Endodermal cell (in vitro differentiated cells): ENCODE measurements at regions not wholly inside any gene's neighbourhood (a gene's known extent, or its start where the extent isn't known, plus 50 kb on each side); places are given as distances from the start of the nearest gene placed in this dataset.

Experiments used
- DNase-seq: peaks from one replicate; pipeline ENCODE4 v3.0.0-alpha.2; 2017
- H3K27ac ChIP-seq: 2 replicates; pipeline ENCODE4 v1.5.1; 2013; ENCODE audit warnings: mild to moderate bottlenecking, low read depth, low read length, moderate library complexity
- H3K27me3 ChIP-seq: 2 replicates; pipeline ENCODE4 v1.6.1; 2013; ENCODE audit warnings: mild to moderate bottlenecking, low read length, moderate library complexity; ENCODE audit not compliant: insufficient read depth, control insufficient read depth, poor library complexity, severe bottlenecking
- H3K36me3 ChIP-seq: 2 replicates; pipeline ENCODE4 v1.7.0; 2013; ENCODE audit warnings: mild to moderate bottlenecking, low read length, moderate library complexity; ENCODE audit not compliant: control insufficient read depth, insufficient read depth
- H3K4me1 ChIP-seq: one replicate; pipeline ENCODE4 v1.7.0; 2013; ENCODE audit warnings: low read length; ENCODE audit not compliant: control insufficient read depth, insufficient read depth
- H3K4me3 ChIP-seq: 2 replicates; pipeline ENCODE4 v1.5.1; 2013; ENCODE audit warnings: mild to moderate bottlenecking, low read length, moderate library complexity
- H3K9ac ChIP-seq: 2 replicates; pipeline ENCODE4 v1.6.1; 2013; ENCODE audit warnings: mild to moderate bottlenecking, low read length, moderate library complexity; ENCODE audit not compliant: poor library complexity, severe bottlenecking; ENCODE audit errors: extremely low read depth
- H3K9me3 ChIP-seq: 2 replicates; pipeline ENCODE4 v1.6.1; 2013; ENCODE audit warnings: mild to moderate bottlenecking, low read length, moderate library complexity; ENCODE audit not compliant: control insufficient read depth
- H3K27ac Mint-ChIP-seq: 2 replicates; pipeline ENCODE4 v1.8.0; 2020; ENCODE audit warnings: mixed read lengths
- H3K27me3 Mint-ChIP-seq: 2 replicates; pipeline ENCODE4 v1.8.0; 2021; ENCODE audit warnings: mild to moderate bottlenecking, mixed read lengths; ENCODE audit not compliant: insufficient read depth
- H3K36me3 Mint-ChIP-seq: 2 replicates; pipeline ENCODE4 v1.8.0; 2020; ENCODE audit warnings: low read depth, mixed read lengths
- H3K4me1 Mint-ChIP-seq: 2 replicates; pipeline ENCODE4 v1.8.0; 2020; ENCODE audit warnings: mixed read lengths
- H3K4me3 Mint-ChIP-seq: 2 replicates; pipeline ENCODE4 v1.8.0; 2020; ENCODE audit warnings: mild to moderate bottlenecking, moderate library complexity, mixed read lengths
- H3K9me3 Mint-ChIP-seq: 2 replicates; pipeline ENCODE4 v1.8.0; 2020; ENCODE audit warnings: mild to moderate bottlenecking, mixed read lengths
- CTCF ChIP-seq: fragments of 200-600 bp; sonication (generic); conservative IDR thresholded peaks from 2 replicates; pipeline ENCODE4 v1.5.0; 2021; ENCODE audit warnings: antibody characterized with exemption, mild to moderate bottlenecking
- WGBS, 2 experiments: methylation state at CpG; one replicate each; pipeline versions ENCODE4 v1.1.5 to v1.1.7; 2013; ENCODE audit warnings: missing lambda C conversion rate in 2 of 2, mixed read lengths in 1 of 2; ENCODE audit not compliant: insufficient coverage in 1 of 2, insufficient read length in 1 of 2; 5-methylcytosine and 5-hydroxymethylcytosine counted together

- WGBS, 2 experiments, result 90 to 93% methylated on average over 2 of the region's 2 CpGs
- Mint-ChIP-seq H3K4me3 (no peak overlapping the region), H3K27ac (no peak overlapping the region), H3K36me3 (no peaks in the 10 kb centered on the region), H3K27me3 (no peaks in the 10 kb centered on the region), H3K9me3 (peaks cover 6% of the 10 kb centered on the region), H3K4me1 (no peaks in the 10 kb centered on the region)
- Histone ChIP-seq H3K9ac (no peak overlapping the region), H3K27me3 (no peaks in the 10 kb centered on the region), H3K27ac (no peak overlapping the region), H3K9me3 (peaks cover 10% of the 10 kb centered on the region), H3K4me3 (no peak overlapping the region), H3K36me3 (no peaks in the 10 kb centered on the region), H3K4me1 (no peaks in the 10 kb centered on the region)
- no peak for DNase-seq
- TF ChIP-seq CTCF, result no peak
Measured at GRCh38 chr4:57220172-57220571, 110.0 kb upstream of the IGFBP7 start.

- no peaks in the 10 kb centered on the region for H3K36me3 ChIP-seq
- no peak for DNase-seq
- no peak for TF ChIP-seq CTCF
- H3K4me1 ChIP-seq, result no peaks in the 10 kb centered on the region
- no peaks in the 10 kb centered on the region for H3K4me1 Mint-ChIP-seq
- H3K9me3 Mint-ChIP-seq, result peaks cover 3% of the 10 kb centered on the region
- H3K4me3 Mint-ChIP-seq, result no peak overlapping the region
- H3K27me3 Mint-ChIP-seq, result no peaks in the 10 kb centered on the region
- no peaks in the 10 kb centered on the region for H3K36me3 Mint-ChIP-seq
- no peak overlapping the region for H3K4me3 ChIP-seq
- H3K27me3 ChIP-seq, result no peaks in the 10 kb centered on the region
- H3K27ac Mint-ChIP-seq, result no peak overlapping the region
- peaks cover 10% of the 10 kb centered on the region for H3K9me3 ChIP-seq
- H3K27ac ChIP-seq, result no peak overlapping the region
- no peak overlapping the region for H3K9ac ChIP-seq
- WGBS, 2 experiments, result 78% methylated on average over 2 of the region's 2 CpGs; no CpG with 5 or more reads in 1 of the 2 experiments
Measured at GRCh38 chr4:57219431-57219830, 109.2 kb upstream of the IGFBP7 start.

GRCh38 chr4:57214654-57215411, 104.6 kb upstream of the IGFBP7 start:
- no peaks in the 10 kb centered on the region for H3K4me1 Mint-ChIP-seq
- no peaks in the 10 kb centered on the region for H3K27me3 Mint-ChIP-seq

More at GRCh38 chr4:57214654-57215411, 104.6 kb upstream of the IGFBP7 start:
- Histone ChIP-seq H3K4me1 (no peaks in the 10 kb centered on the region), H3K36me3 (no peaks in the 10 kb centered on the region), H3K4me3 (no peak overlapping the region), H3K9ac (no peak overlapping the region), H3K27me3 (no peaks in the 10 kb centered on the region), H3K9me3 (peaks cover 14% of the 10 kb centered on the region), H3K27ac (no peak overlapping the region)
- Mint-ChIP-seq H3K9me3 (peaks cover 18% of the 10 kb centered on the region), H3K4me3 (no peak overlapping the region), H3K36me3 (peaks cover 2% of the 10 kb centered on the region), H3K27ac (no peak overlapping the region)
- DNase-seq, result no peak
- no peak for TF ChIP-seq CTCF
- 93 to 95% methylated on average over 4 to 8 of the region's 8 CpGs for WGBS, 2 experiments
